ENCODE measurements at regions not wholly inside any gene's neighbourhood (a gene's known extent, or its start where the extent isn't known, plus 50 kb on each side); places are given as distances from the start of the nearest gene placed in this dataset.

GRCh38 chr21:17730782-17731181 lies 88.4 kb downstream of the C21orf91 start:
- H3K9me3 Mint-ChIP-seq: peaks cover 3% of the 10 kb centered on the region
- DNase-seq (ENCODE audit: low read depth, low spot score): no peak
- no peak overlapping the region for H3K27ac Mint-ChIP-seq (ENCODE audit: unreplicated experiment)
- H3K36me3 Mint-ChIP-seq (ENCODE audit: low read depth): no peaks in the 10 kb centered on the region
- H3K4me3 Mint-ChIP-seq: no peak overlapping the region
- TF ChIP-seq, protein P1, sequence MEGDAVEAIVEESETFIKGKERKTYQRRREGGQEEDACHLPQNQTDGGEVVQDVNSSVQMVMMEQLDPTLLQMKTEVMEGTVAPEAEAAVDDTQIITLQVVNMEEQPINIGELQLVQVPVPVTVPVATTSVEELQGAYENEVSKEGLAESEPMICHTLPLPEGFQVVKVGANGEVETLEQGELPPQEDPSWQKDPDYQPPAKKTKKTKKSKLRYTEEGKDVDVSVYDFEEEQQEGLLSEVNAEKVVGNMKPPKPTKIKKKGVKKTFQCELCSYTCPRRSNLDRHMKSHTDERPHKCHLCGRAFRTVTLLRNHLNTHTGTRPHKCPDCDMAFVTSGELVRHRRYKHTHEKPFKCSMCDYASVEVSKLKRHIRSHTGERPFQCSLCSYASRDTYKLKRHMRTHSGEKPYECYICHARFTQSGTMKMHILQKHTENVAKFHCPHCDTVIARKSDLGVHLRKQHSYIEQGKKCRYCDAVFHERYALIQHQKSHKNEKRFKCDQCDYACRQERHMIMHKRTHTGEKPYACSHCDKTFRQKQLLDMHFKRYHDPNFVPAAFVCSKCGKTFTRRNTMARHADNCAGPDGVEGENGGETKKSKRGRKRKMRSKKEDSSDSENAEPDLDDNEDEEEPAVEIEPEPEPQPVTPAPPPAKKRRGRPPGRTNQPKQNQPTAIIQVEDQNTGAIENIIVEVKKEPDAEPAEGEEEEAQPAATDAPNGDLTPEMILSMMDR (conservative IDR thresholded peaks at IDR 0.05): no peak
- no peaks in the 10 kb centered on the region for H3K27me3 Mint-ChIP-seq (ENCODE audit: low read depth)
- no peaks in the 10 kb centered on the region for H3K4me1 Mint-ChIP-seq

DNA sequence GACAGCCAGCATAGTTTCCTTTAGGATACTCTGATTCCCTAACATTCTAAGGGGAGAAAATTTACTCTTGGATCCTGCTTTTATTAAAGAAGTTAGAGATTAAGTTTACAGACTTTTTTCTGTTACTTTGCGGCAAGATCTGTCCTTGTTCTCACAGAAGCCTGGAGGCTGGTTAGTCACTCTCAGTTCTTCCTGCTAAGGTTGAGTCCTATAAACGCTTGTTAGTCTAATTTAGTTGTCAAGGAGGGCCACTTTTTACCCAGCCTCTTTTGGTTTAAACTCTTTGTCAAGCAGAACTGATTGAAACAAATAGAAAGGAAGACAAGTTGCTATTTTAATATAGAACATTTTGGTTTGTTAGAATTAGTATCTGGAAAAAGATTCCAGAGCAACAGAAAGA lies 89.7 kb downstream of the C21orf91 start:
- Mint-ChIP-seq H3K4me1 (no peaks in the 10 kb centered on the region), H3K9me3 (no peaks in the 10 kb centered on the region), H3K36me3 (ENCODE audit: low read depth) (no peaks in the 10 kb centered on the region), H3K27ac (ENCODE audit: unreplicated experiment) (no peak overlapping the region), H3K27me3 (ENCODE audit: low read depth) (no peaks in the 10 kb centered on the region), H3K4me3 (no peak overlapping the region)
- TF ChIP-seq, protein P1 (conservative IDR thresholded peaks at IDR 0.05): no peak
- DNase-seq (ENCODE audit: low read depth, low spot score): no peak

GRCh38 chr21:17727361-17727760 lies 91.8 kb downstream of the C21orf91 start:
- Mint-ChIP-seq H3K9me3 (peaks cover 5% of the 10 kb centered on the region), H3K27me3 (ENCODE audit: low read depth) (no peaks in the 10 kb centered on the region), H3K4me1 (no peaks in the 10 kb centered on the region), H3K36me3 (ENCODE audit: low read depth) (peaks cover 4% of the 10 kb centered on the region), H3K27ac (ENCODE audit: unreplicated experiment) (no peak overlapping the region), H3K4me3 (no peak overlapping the region)
- DNase-seq (ENCODE audit: low read depth, low spot score): no peak
- TF ChIP-seq, protein P1 (conservative IDR thresholded peaks at IDR 0.05): no peak

DNA sequence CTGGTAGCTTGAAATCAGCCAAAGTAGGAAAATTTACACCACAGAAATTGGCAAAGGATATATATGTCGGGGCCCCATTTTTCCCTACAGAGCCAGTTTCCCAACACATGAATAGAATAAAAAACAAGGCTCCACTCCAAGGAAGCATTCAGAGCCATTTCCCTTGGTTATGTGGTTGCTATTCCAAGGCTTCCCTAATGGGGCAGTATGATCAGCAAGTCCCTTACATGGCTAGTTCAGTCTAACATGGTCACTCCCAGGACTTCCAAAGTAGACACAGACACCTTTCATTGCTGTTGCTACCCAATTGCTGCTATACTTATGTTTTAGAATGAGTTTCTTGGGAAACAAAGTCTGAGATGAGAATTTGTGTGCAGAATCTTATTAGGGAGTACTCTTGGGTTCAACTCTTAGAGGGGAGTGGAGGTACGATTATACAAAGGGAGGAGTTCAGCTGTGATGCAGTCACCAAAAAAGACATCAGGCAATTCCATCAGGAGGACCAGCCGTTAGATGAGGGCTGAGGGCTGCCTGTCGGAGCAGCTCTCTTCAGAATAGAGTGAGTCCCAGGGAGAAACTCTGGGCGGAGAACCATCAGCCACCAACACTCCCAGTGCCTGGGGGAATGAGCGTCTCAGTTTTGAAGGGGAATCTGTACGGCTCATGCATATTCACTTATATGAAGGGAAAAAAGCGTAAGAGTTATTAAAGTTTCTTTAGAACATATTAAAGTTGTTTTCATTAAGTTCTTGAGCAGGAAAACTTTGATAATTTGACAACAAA lies 92.9 kb downstream of the C21orf91 start:
- Mint-ChIP-seq H3K4me1 (no peaks in the 10 kb centered on the region), H3K27me3 (ENCODE audit: low read depth) (no peaks in the 10 kb centered on the region), H3K4me3 (no peak overlapping the region), H3K36me3 (ENCODE audit: low read depth) (peaks cover 6% of the 10 kb centered on the region), H3K27ac (ENCODE audit: unreplicated experiment) (no peak overlapping the region), H3K9me3 (peaks cover 8% of the 10 kb centered on the region)
- DNase-seq (ENCODE audit: low read depth, low spot score): no peak
- TF ChIP-seq, protein P1 (conservative IDR thresholded peaks at IDR 0.05): peak; percentile 24

- no peak overlapping the region for H3K27ac Mint-ChIP-seq (ENCODE audit: unreplicated experiment)
- peaks cover 6% of the 10 kb centered on the region for H3K36me3 Mint-ChIP-seq (ENCODE audit: low read depth)
- TF ChIP-seq, protein P1 (conservative IDR thresholded peaks at IDR 0.05): no peak
- no peak overlapping the region for H3K4me3 Mint-ChIP-seq
- H3K27me3 Mint-ChIP-seq (ENCODE audit: low read depth): no peaks in the 10 kb centered on the region
- peaks cover 9% of the 10 kb centered on the region for H3K9me3 Mint-ChIP-seq
- H3K4me1 Mint-ChIP-seq: no peaks in the 10 kb centered on the region
- no peak for DNase-seq (ENCODE audit: low read depth, low spot score)
These were observed 93.8 kb downstream of the C21orf91 start for GRCh38 chr21:17725339-17725738.

Measured in neural crest cell (in vitro differentiated cells).